Adrenal gland (tissue), 5 donors: ENCODE measurements at regions not wholly inside any gene's neighbourhood (a gene's known extent, or its start where the extent isn't known, plus 50 kb on each side); places are given as distances from the start of the nearest gene placed in this dataset.

ENCODE experiments used
- POLR2A ChIP-seq, 2 donors: fragments of 450-650 bp; IDR thresholded peaks; one replicate each; pipeline ENCODE4 v1.6.1; 2017; ENCODE audit warnings: antibody characterized with exemption in 2 of 2, mild to moderate bottlenecking in 2 of 2, moderate library complexity in 1 of 2
- TF ChIP-seq, protein P1 (sequence below), 6 experiments: fragments of 450-650 bp in 4 of 6; fragments of 200-600 bp in 2 of 6; sonication (generic) in 1 of 6; IDR thresholded peaks; 1 replicate in 5 of 6; 2 replicates in 1 of 6; pipeline versions ENCODE4 v1.5.1 to v1.8.0; 2016 to 2021; ENCODE audit warnings: antibody characterized with exemption in 6 of 6, mild to moderate bottlenecking in 2 of 6, moderate library complexity in 1 of 6
- donor health status: DM: no; HTN: no; CAD: no.

DNA sequence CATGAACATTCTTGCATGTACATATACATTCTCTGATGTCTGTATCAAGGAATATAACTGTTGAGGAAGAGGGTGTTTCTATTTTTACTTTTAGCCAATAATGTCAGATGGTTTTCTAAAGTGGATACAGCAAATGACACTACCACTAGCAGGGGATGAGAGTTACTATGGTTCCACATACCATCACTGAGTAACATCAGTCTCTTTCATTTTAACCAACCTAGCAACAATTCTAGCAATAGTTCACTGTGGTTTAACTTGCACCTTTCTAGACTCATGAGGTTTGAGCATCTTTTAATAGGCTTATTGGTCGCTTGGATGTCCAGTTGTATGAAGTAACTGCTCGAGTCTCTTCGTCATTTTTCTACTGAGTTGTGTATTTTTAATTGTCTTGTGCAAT lies 68.5 kb upstream of the ZNF746 start:
- TF ChIP-seq POLR2A (IDR thresholded peaks at IDR 0.05), result no peak
- TF ChIP-seq, protein P1, sequence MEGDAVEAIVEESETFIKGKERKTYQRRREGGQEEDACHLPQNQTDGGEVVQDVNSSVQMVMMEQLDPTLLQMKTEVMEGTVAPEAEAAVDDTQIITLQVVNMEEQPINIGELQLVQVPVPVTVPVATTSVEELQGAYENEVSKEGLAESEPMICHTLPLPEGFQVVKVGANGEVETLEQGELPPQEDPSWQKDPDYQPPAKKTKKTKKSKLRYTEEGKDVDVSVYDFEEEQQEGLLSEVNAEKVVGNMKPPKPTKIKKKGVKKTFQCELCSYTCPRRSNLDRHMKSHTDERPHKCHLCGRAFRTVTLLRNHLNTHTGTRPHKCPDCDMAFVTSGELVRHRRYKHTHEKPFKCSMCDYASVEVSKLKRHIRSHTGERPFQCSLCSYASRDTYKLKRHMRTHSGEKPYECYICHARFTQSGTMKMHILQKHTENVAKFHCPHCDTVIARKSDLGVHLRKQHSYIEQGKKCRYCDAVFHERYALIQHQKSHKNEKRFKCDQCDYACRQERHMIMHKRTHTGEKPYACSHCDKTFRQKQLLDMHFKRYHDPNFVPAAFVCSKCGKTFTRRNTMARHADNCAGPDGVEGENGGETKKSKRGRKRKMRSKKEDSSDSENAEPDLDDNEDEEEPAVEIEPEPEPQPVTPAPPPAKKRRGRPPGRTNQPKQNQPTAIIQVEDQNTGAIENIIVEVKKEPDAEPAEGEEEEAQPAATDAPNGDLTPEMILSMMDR (IDR thresholded peaks at IDR 0.05), result no peak
